ENCODE measurements at regions not wholly inside any gene's neighbourhood (a gene's known extent, or its start where the extent isn't known, plus 50 kb on each side); places are given as distances from the start of the nearest gene placed in this dataset.
"Not testable (repeated sequence)": the region's sequence is repeated elsewhere in the genome, so short reads cannot be mapped to it uniquely, and the experiment has no call there.

- TF ChIP-seq FOXA1, PKNOX1 (IDR thresholded peaks at IDR 0.05): not testable (repeated sequence)
Measured at GRCh38 chr11:37969336-37969735, 1371.3 kb upstream of the RAG2 start.
